Bronchial epithelial cell (primary cell): ENCODE measurements at regions not wholly inside any gene's neighbourhood (a gene's known extent, or its start where the extent isn't known, plus 50 kb on each side); places are given as distances from the start of the nearest gene placed in this dataset.
"Not testable (repeated sequence)": the region's sequence is repeated elsewhere in the genome, so short reads cannot be mapped to it uniquely, and the experiment has no call there.

ENCODE experiments used
- DNase-seq: peaks from one replicate; pipeline ENCODE4 v3.0.0-alpha.2; 2010; ENCODE audit warnings: low read depth
- FAIRE-seq: peaks from 2 replicates; lab custom pipeline; 2011; peaks lifted over from hg19 to GRCh38; lab: Jason Lieb, UNC
- H3K27me3 ChIP-seq: 2 replicates; pipeline ENCODE4 v1.5.1; 2011; ENCODE audit warnings: low read length; ENCODE audit not compliant: control insufficient read depth, insufficient read depth
- H3K36me3 ChIP-seq: 2 replicates; pipeline ENCODE4 v1.5.1; 2011; ENCODE audit warnings: low read length; ENCODE audit not compliant: control insufficient read depth, insufficient read depth
- H3K4me3 ChIP-seq: 2 replicates; pipeline ENCODE4 v1.5.1; 2011; ENCODE audit warnings: mild to moderate bottlenecking, low read depth, low read length, control low read depth
- CTCF ChIP-seq: IDR thresholded peaks from 2 replicates; pipeline ENCODE4 v1.5.1; 2011; ENCODE audit warnings: mild to moderate bottlenecking, moderate library complexity, low read length, control low read depth, inconsistent platforms; ENCODE audit not compliant: insufficient read depth, severe bottlenecking

DNA sequence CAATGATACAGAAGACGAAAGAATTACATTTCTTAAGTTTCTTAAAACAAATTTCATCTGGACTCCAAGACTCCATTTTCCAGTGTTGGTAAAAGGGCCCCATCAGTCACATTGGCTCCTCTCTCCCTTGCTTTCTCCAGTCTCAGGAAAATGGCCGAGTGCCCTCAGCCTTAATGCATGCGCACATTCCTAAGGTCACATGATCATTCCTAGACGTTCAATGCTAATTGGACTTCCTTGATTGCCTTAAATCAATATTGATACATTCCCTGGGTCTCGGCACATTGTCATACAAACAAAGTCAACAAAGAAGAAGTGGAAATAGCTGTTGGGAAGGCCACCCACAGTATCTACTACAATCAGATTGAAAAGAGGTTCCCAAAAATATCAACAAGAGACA, 413.6 kb upstream of the GRAMD2B start:
- H3K4me3 ChIP-seq: no peak overlapping the region
- FAIRE-seq: no peak
- TF ChIP-seq CTCF: no peak
- no peak for DNase-seq
- H3K27me3 ChIP-seq: no peaks in the 10 kb centered on the region
- no peaks in the 10 kb centered on the region for H3K36me3 ChIP-seq

DNA sequence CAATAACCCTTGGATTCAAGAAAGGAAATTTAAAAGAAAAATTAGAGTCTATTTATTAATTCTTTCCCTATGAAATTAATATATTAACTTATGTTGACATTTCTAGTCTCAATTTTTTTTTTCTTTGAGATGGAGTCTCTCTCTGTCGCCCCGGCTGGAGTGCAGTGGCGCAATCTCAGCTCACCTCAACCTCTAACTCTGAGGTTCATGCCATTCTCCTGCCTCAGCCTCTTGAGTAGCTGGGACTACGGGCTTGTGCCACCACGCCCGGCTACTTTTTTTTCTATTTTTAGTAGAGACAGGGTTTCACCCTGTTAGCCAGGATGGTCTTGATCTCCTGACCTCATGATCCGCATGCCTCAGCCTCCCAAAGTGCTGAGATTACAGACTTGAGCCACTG, 411.7 kb upstream of the GRAMD2B start:
- FAIRE-seq, H3K27me3 ChIP-seq, H3K4me3 ChIP-seq, H3K36me3 ChIP-seq: not testable (repeated sequence)
- DNase-seq: peak; percentile 13

GRCh38 chr5:126014676-126015075, 408.5 kb upstream of the GRAMD2B start:
- no peaks in the 10 kb centered on the region for H3K36me3 ChIP-seq
- TF ChIP-seq CTCF: no peak
- H3K27me3 ChIP-seq: no peaks in the 10 kb centered on the region
- no peak for DNase-seq
- no peak for FAIRE-seq
- H3K4me3 ChIP-seq: no peak overlapping the region

DNA sequence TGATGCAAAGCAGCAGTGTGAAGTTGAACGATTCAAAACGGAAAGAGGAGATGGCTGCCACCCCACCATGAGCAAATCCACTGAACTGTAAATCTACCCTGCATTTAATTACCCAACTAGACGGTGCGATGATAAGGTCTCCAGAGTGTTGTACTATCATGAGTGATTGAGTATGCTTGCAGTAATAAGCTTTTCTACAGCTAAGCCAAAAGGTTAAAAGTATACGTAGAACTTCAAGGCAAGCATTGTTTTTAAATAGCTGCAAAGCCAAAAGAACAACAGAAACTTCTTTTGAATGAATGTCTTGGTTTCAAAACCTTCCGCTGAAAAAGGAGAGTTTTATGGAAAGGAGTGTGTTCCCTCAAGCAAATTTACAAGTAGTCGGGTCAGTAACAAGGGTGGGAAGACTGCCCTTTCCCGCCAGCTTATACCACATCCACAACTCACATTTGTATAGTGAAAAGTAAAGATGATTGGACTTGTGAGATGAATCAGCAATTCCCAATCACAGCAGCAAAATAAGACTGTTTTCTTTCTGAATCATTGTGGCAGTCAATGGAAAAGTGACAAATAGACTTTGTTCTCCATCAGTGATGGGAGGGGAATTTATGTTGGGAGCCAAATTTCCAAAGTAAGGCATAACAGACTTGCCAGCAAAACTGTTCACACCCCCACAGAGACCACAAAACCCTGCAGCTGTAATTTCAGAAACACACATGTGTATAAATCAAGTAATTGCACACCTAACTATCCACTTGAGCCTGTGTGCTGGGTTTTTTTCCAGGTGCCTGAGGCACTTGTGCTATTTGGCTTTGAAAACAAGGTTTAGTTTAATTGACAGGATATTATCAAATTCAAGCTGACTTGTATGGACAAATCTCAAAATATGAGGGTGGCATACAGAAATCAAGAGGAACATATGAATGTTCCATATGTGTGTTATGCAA, 407.7 kb upstream of the GRAMD2B start:
- H3K4me3 ChIP-seq: no peak overlapping the region
- FAIRE-seq (no peak), DNase-seq (peak; percentile 77)
- no peaks in the 10 kb centered on the region for H3K27me3 ChIP-seq
- TF ChIP-seq CTCF: no peak
- H3K36me3 ChIP-seq: no peaks in the 10 kb centered on the region

- FAIRE-seq: no peak
- no peak for TF ChIP-seq CTCF
- Histone ChIP-seq H3K4me3 (no peak overlapping the region), H3K27me3 (no peaks in the 10 kb centered on the region), H3K36me3 (no peaks in the 10 kb centered on the region)
- DNase-seq: no peak
These were observed 407.0 kb upstream of the GRAMD2B start for GRCh38 chr5:126016256-126016655.

DNA sequence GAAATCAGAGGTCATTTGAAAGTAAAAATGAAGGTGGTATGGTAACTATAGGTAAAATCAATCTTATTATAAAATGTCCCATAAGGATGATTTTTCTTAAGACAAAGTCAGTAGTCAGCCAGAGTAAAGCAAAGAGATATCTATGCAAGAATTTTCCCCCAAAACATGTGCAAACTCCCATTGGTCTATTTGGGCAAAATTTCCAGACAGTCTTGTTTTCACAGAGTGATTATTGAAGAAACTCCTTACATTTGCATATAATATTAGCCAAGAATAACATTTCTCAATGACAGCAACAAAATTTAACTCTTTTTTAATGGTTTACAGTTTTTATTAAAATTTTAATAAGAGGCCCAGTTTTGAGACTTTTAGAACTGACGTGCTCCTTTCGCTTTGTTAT, 406.1 kb upstream of the GRAMD2B start:
- no peak for DNase-seq
- TF ChIP-seq CTCF: no peak
- no peak overlapping the region for H3K4me3 ChIP-seq
- H3K36me3 ChIP-seq: no peaks in the 10 kb centered on the region
- no peaks in the 10 kb centered on the region for H3K27me3 ChIP-seq
- FAIRE-seq: no peak
